IPS DF 4.7 (cell line): ENCODE measurements at regions not wholly inside any gene's neighbourhood (a gene's known extent, or its start where the extent isn't known, plus 50 kb on each side); places are given as distances from the start of the nearest gene placed in this dataset.
"Not testable (repeated sequence)": the region's sequence is repeated elsewhere in the genome, so short reads cannot be mapped to it uniquely, and the experiment has no call there.

ENCODE experiments used
- DNase-seq: peaks from one replicate; pipeline ENCODE4 v3.0.0-alpha.2; 2013; ENCODE audit warnings: low spot score; ENCODE audit errors: extremely low read depth

- no peak for DNase-seq
These were observed 297.4 kb upstream of the SFSWAP start for GRCh38 chr12:131413471-131413870.

GRCh38 chr12:131414155-131414922 is 296.6 kb upstream of the SFSWAP start:
- DNase-seq = not testable (repeated sequence)

GRCh38 chr12:131415781-131416180 is 295.1 kb upstream of the SFSWAP start:
- peak; percentile 28 for DNase-seq

GRCh38 chr12:131418121-131418520 is 292.8 kb upstream of the SFSWAP start:
- DNase-seq = no peak

GRCh38 chr12:131418884-131419283 is 292.0 kb upstream of the SFSWAP start:
- DNase-seq = no peak

- DNase-seq = no peak
These were observed 289.9 kb upstream of the SFSWAP start for GRCh38 chr12:131420867-131421447.

- DNase-seq = no peak
These were observed 289.2 kb upstream of the SFSWAP start for GRCh38 chr12:131421509-131422186.

- no peak for DNase-seq
These were observed 288.7 kb upstream of the SFSWAP start for GRCh38 chr12:131422187-131422520.

GRCh38 chr12:131422744-131423143 is 288.1 kb upstream of the SFSWAP start:
- DNase-seq = no peak

GRCh38 chr12:131424270-131424669 is 286.6 kb upstream of the SFSWAP start:
- no peak for DNase-seq

GRCh38 chr12:131425112-131426075 is 285.5 kb upstream of the SFSWAP start:
- no peak for DNase-seq

- DNase-seq = no peak
These were observed 282.7 kb upstream of the SFSWAP start for GRCh38 chr12:131428091-131428685.

GRCh38 chr12:131429221-131429620 is 281.7 kb upstream of the SFSWAP start:
- not testable (repeated sequence) for DNase-seq

- DNase-seq = not testable (repeated sequence)
These were observed 281.2 kb upstream of the SFSWAP start for GRCh38 chr12:131429697-131430096.

- no peak for DNase-seq
These were observed 280.6 kb upstream of the SFSWAP start for GRCh38 chr12:131430158-131430742.

GRCh38 chr12:131431126-131431655 is 279.7 kb upstream of the SFSWAP start:
- not testable (repeated sequence) for DNase-seq

- no peak for DNase-seq
These were observed 278.2 kb upstream of the SFSWAP start for GRCh38 chr12:131432532-131433260.

GRCh38 chr12:131434208-131435125 is 276.4 kb upstream of the SFSWAP start:
- DNase-seq = no peak
